ENCODE measurements at regions not wholly inside any gene's neighbourhood (a gene's known extent, or its start where the extent isn't known, plus 50 kb on each side); places are given as distances from the start of the nearest gene placed in this dataset.
"Not testable (repeated sequence)": the region's sequence is repeated elsewhere in the genome, so short reads cannot be mapped to it uniquely, and the experiment has no call there.

DNA sequence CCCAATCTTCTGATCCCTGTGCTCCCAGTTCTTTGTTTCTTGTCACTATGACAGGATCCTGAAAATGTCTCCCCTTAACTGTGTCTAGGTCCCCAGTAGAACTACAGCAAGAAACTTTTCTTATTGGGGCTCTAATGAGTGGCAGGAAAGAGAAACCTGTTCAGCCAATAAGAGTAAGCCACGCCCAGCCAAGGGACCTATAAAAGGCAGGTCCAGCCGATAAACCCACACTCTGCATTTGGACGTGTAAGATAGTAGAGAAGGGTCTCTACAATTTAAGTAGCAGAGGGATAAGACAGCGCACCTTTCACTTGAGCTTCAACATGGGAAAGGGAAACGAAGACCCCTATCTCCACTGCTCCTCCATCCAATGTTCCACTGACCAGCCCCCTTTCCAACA is 149.9 kb downstream of the LMLN start:
- H3K4me3 Mint-ChIP-seq, result no peak overlapping the region
- peaks cover 67% of the 10 kb centered on the region for H3K27me3 Mint-ChIP-seq (ENCODE audit: low read depth)
- H3K4me1 Mint-ChIP-seq, result peaks cover 14% of the 10 kb centered on the region
- DNase-seq (ENCODE audit: low read depth, low spot score), result no peak
- no peaks in the 10 kb centered on the region for H3K9me3 Mint-ChIP-seq
- H3K27ac Mint-ChIP-seq (ENCODE audit: unreplicated experiment), result no peak overlapping the region
- TF ChIP-seq, protein P1, sequence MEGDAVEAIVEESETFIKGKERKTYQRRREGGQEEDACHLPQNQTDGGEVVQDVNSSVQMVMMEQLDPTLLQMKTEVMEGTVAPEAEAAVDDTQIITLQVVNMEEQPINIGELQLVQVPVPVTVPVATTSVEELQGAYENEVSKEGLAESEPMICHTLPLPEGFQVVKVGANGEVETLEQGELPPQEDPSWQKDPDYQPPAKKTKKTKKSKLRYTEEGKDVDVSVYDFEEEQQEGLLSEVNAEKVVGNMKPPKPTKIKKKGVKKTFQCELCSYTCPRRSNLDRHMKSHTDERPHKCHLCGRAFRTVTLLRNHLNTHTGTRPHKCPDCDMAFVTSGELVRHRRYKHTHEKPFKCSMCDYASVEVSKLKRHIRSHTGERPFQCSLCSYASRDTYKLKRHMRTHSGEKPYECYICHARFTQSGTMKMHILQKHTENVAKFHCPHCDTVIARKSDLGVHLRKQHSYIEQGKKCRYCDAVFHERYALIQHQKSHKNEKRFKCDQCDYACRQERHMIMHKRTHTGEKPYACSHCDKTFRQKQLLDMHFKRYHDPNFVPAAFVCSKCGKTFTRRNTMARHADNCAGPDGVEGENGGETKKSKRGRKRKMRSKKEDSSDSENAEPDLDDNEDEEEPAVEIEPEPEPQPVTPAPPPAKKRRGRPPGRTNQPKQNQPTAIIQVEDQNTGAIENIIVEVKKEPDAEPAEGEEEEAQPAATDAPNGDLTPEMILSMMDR (conservative IDR thresholded peaks at IDR 0.05), result no peak
- H3K36me3 Mint-ChIP-seq (ENCODE audit: low read depth), result peaks cover 5% of the 10 kb centered on the region

DNA sequence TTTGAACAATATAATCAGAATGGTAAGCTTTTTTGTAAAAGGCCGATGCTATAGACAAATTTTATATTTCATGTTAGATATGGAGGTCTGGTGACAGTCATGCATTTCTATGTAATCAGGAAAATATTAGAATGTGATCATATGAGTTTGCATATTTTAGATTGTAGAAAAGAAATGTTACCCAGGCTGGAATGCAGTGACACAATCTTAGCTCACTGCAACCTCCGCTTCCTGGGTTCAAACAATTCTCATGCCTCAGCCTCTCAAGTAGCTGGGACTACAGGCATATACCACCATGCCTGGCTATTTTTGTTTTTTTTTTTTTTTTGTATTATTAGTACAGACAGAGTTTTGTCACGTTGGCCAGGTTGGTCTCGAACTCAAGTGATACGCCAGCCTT is 152.0 kb downstream of the LMLN start:
- peaks cover 13% of the 10 kb centered on the region for H3K4me1 Mint-ChIP-seq
- no peak for DNase-seq (ENCODE audit: low read depth, low spot score)
- H3K9me3 Mint-ChIP-seq, result no peaks in the 10 kb centered on the region
- peaks cover 78% of the 10 kb centered on the region for H3K27me3 Mint-ChIP-seq (ENCODE audit: low read depth)
- TF ChIP-seq, protein P1 (conservative IDR thresholded peaks at IDR 0.05), result no peak
- H3K36me3 Mint-ChIP-seq (ENCODE audit: low read depth), result no peaks in the 10 kb centered on the region
- H3K27ac Mint-ChIP-seq (ENCODE audit: unreplicated experiment), result no peak overlapping the region
- H3K4me3 Mint-ChIP-seq, result no peak overlapping the region

DNA sequence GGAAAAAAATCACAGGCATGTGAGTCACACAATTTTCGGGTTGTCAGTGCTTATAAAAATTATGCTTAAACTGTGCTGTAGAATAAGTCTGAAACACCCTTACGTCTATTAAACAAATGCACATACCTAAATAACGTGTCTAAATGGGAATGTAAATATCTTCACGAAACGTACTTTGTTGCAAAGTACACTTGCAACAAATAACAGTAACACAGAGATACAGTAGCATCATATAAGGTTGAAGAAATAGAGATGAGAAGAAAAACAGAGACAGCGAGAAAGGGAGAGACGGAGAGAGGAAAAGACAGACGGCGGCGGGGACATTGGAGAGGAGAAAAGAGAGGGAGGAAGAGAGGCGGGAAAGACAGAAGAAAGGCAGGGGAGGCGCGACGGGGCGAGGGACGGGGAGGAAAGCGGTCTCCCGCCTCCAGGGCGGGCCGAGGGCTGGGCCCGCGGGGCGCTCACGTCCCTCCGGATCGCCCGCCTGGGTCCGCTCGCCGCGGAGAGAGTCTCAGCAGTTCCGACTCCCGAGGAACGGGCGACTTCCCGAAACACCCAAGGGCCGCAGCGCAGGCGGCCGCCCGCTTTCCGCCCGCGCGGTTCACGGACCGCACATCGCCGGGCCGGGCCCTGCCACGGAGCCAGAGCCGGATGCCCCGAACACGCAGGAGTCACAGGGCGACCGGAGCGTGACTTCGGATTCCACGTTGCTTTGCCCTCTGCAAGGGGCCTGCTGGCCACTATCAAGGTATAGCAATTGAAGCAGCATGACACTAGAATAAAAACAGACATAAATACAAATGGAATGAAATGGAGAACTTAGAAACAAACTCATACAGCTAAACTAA is 153.4 kb downstream of the LMLN start:
- Mint-ChIP-seq H3K36me3 (ENCODE audit: low read depth) (no peaks in the 10 kb centered on the region), H3K4me3 (peak overlapping the region; percentile 13), H3K27me3 (ENCODE audit: low read depth) (peaks cover 80% of the 10 kb centered on the region), H3K4me1 (peaks cover 4% of the 10 kb centered on the region), H3K9me3 (no peaks in the 10 kb centered on the region), H3K27ac (ENCODE audit: unreplicated experiment) (no peak overlapping the region)
- peak; percentile 16 for DNase-seq (ENCODE audit: low read depth, low spot score)
- TF ChIP-seq, protein P1 (conservative IDR thresholded peaks at IDR 0.05), result no peak

DNA sequence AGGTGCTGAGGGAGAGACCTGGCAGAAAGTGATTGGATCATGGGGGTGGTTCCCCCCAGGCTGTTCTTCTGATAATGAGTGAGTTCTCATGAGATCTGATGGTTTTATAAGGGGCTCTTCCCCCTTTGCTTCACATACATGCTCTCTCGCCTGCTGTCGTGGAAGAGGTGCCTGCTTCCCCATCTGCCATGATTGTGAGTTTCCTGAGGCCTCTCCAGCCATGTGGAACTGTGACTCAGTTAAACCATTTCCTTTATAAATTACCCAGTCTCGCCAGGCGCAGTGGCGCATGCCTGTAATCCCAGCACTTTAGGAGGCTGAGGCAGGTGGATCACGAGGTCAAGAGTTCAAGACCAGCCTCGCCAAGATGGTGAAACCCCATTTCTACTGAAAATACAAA is 154.5 kb downstream of the LMLN start:
- not testable (repeated sequence) for H3K4me3 Mint-ChIP-seq; H3K36me3 Mint-ChIP-seq (ENCODE audit: low read depth); DNase-seq (ENCODE audit: low read depth, low spot score); H3K27ac Mint-ChIP-seq (ENCODE audit: unreplicated experiment); H3K4me1 Mint-ChIP-seq; H3K9me3 Mint-ChIP-seq
- peaks cover 75% of the 10 kb centered on the region for H3K27me3 Mint-ChIP-seq (ENCODE audit: low read depth)

DNA sequence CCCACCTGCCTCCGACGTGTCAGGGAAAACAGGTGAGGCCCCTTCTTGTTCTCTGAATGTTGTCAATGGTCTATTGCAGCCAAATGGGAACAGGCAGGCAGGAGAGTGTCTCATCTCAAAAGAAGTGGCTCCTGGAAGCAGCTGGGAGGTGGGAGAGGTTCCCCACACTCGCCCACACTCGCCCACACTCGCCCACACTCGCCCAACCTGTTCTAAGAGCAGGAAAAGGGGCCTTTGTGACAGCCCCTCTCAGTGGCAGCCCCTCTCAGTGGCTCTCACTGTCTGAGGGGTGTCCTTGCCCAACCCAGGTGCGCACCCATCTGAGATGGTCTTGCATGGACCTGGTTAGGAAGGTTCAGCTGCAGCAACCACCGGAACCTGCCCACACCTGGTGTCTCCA is 162.2 kb downstream of the LMLN start:
- not testable (repeated sequence) for H3K4me1 Mint-ChIP-seq; H3K27ac Mint-ChIP-seq (ENCODE audit: unreplicated experiment)
- peaks cover 25% of the 10 kb centered on the region for H3K27me3 Mint-ChIP-seq (ENCODE audit: low read depth)

DNA sequence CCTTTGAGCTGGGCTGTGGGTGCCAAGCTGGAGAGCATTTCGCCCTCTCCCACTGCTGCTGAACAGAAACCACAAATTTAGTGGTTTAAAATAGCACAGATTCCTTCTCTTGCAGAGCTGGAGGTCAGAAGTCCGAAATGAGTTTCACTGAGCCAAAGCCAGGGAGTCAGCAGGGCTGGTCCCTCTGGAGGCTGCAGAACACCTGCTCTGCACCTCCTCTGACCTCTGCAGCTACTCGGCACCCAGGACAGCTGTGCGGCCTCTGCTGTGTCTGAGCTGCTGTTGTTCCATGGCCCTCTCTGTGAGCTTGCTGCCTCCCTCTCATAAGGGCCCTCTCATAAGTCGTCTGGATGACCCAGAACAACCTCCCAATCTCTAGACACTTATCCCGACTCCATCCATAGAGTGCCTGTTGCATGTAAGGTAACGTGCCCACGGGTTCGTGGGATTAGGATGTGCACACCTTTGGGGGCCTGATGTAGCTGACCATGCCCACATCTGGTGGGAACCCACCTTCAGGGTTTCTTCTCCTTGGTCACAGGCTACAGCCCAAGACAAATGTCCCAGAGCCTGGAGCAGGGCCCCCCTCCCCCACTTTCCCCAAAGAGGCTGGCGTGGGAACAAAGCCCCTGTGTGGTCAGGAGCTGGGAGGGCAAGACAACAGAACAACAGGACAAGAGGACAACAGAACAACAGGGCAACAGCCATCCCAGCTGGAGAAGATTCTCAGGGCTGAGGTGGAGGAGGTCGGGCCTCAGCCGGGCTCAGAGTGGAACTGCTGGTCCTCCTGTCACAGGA is 177.2 kb downstream of the LMLN start:
- DNase-seq (ENCODE audit: low read depth, low spot score); H3K27ac Mint-ChIP-seq (ENCODE audit: unreplicated experiment); H3K4me3 Mint-ChIP-seq; H3K9me3 Mint-ChIP-seq; H3K4me1 Mint-ChIP-seq; H3K27me3 Mint-ChIP-seq (ENCODE audit: low read depth); H3K36me3 Mint-ChIP-seq (ENCODE audit: low read depth): not testable (repeated sequence)

More for the DNA sequence above, 162.2 kb downstream of the LMLN start:
- not testable (repeated sequence) for H3K36me3 Mint-ChIP-seq (ENCODE audit: low read depth); H3K4me3 Mint-ChIP-seq; DNase-seq (ENCODE audit: low read depth, low spot score); H3K9me3 Mint-ChIP-seq

DNA sequence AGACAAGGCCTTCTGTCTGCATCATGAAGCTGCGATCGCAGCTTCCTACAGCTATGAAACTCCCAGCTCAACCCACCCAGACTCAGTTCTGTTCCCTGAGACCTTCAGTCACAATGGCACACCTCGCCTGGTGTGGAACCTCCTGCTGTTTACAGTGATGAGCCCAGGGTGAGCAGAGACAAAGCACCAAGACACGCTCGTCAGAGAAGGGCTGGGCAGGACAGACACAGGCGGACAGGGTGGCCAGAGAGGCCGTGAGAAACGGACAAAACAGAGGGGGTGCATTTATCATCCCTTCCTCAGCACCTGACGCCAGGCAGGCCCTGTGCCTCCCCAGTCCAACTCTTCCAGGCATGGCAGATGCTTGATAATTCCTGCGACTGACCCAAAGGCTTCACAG is 178.2 kb downstream of the LMLN start:
- H3K4me1 Mint-ChIP-seq; H3K9me3 Mint-ChIP-seq; H3K27ac Mint-ChIP-seq (ENCODE audit: unreplicated experiment); H3K36me3 Mint-ChIP-seq (ENCODE audit: low read depth); H3K4me3 Mint-ChIP-seq; DNase-seq (ENCODE audit: low read depth, low spot score); H3K27me3 Mint-ChIP-seq (ENCODE audit: low read depth): not testable (repeated sequence)

DNA sequence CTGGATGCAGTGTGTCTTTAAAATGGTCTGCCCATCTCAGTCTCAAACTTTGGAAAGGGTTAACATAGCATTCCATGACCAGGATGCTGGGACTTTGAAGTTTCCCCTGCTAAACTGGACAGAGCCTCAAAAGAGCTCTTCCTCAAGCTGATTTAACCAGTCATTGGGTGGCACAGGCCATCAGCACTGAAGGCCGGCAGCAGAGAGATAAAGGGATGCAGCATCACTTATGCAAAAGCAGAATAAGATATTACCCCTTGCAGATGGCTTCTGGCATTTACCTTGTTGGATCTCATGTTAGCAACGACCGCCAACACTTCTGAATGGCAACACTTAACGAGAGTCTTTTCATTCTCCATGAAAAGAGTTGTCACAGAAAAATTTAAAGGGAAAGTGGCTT is 179.0 kb downstream of the LMLN start:
- DNase-seq (ENCODE audit: low read depth, low spot score); H3K9me3 Mint-ChIP-seq; H3K4me3 Mint-ChIP-seq; H3K27me3 Mint-ChIP-seq (ENCODE audit: low read depth); H3K27ac Mint-ChIP-seq (ENCODE audit: unreplicated experiment); H3K36me3 Mint-ChIP-seq (ENCODE audit: low read depth); H3K4me1 Mint-ChIP-seq: not testable (repeated sequence)

DNA sequence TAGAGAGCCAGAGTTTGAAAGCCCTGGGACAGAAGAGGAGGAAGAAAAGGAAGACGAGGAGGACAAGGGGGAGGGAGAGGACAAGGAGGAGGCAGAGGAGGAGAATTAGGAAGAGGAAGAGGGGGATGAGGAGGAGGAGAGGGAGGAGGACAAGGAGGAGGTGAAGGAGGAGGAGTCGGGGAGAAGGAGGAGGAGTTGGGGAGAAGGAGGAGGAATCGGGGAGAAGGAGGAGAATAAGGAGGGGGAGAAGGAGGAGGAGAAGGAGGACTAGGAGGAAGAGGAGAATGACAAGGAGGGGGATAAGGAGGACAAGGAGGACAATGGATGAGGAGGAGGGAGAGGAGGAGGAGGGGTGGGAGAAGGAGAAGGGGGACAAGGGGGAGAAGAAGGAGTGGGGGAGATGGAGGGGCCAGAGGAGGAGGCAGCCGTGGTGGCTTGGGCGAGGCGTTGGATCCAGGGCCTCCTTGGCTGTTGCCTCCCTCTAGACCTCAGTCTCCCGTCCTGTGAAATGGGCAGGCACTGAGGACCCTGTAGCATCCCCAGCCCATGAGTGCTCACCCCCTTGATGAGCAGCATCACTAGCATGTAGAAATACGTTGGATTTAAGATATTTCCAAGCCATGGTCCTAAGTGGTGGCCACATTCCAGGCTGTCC is 179.6 kb downstream of the LMLN start:
- H3K27me3 Mint-ChIP-seq (ENCODE audit: low read depth); H3K4me1 Mint-ChIP-seq; H3K4me3 Mint-ChIP-seq; H3K27ac Mint-ChIP-seq (ENCODE audit: unreplicated experiment); H3K36me3 Mint-ChIP-seq (ENCODE audit: low read depth); H3K9me3 Mint-ChIP-seq; DNase-seq (ENCODE audit: low read depth, low spot score): not testable (repeated sequence)
